ENCODE measurements at regions not wholly inside any gene's neighbourhood (a gene's known extent, or its start where the extent isn't known, plus 50 kb on each side); places are given as distances from the start of the nearest gene placed in this dataset.

DNA sequence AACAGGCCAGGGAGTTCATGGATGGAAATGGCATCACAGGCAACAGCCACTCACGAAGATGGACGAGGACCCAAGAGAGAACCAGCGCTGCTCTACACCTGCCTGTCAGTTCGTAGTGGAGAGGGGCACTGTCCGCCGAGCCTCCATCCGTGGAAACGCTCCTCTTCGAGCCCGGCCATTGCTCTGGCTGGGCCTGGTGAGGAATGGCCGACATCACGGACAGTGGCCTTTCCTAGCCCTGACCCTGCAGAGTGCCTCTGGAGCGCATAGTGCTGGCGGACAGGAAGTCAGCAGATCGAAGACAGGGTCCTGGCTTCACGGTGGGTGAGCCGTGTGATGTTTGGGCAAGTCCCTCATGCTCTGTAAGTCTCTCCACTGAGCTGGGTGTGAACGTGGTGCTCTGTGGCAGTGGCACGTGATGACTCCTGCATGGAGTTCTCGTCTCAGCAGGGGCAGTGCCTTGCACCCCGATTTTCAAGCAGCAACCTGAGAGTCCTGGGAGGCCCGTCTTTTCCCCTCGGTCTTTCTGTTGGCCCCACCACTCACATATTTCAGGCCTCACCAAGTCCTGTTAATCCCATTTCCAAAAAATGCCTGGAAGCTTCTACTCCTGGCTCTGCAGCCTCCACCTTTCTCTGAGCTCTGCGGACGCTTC lies 214.4 kb downstream of the ERMARD start:
- TF ChIP-seq POLR2A (IDR thresholded peaks at IDR 0.05; ENCODE audit: low read depth, low read length) (no peak), POLR2AphosphoS5 (IDR thresholded peaks at IDR 0.05; ENCODE audit: insufficient read depth, low read depth, low read length) (no peak), MAX (IDR thresholded peaks at IDR 0.05; ENCODE audit: insufficient read depth, insufficient read length) (no peak), EZH2 (IDR thresholded peaks at IDR 0.05; ENCODE audit: borderline replicate concordance, low read depth, low read length, severe bottlenecking) (no peak)
- TF ChIP-seq, protein P1, sequence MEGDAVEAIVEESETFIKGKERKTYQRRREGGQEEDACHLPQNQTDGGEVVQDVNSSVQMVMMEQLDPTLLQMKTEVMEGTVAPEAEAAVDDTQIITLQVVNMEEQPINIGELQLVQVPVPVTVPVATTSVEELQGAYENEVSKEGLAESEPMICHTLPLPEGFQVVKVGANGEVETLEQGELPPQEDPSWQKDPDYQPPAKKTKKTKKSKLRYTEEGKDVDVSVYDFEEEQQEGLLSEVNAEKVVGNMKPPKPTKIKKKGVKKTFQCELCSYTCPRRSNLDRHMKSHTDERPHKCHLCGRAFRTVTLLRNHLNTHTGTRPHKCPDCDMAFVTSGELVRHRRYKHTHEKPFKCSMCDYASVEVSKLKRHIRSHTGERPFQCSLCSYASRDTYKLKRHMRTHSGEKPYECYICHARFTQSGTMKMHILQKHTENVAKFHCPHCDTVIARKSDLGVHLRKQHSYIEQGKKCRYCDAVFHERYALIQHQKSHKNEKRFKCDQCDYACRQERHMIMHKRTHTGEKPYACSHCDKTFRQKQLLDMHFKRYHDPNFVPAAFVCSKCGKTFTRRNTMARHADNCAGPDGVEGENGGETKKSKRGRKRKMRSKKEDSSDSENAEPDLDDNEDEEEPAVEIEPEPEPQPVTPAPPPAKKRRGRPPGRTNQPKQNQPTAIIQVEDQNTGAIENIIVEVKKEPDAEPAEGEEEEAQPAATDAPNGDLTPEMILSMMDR (IDR thresholded peaks at IDR 0.05; ENCODE audit: extremely low read depth in 1 of 2, insufficient read depth in 1 of 2, low read depth in 1 of 2, low read length in 2 of 2) = no peak
